GM12872 (cell line): ENCODE measurements at regions not wholly inside any gene's neighbourhood (a gene's known extent, or its start where the extent isn't known, plus 50 kb on each side); places are given as distances from the start of the nearest gene placed in this dataset.

Source experiments
- CTCF ChIP-seq: IDR thresholded peaks from 3 replicates; pipeline ENCODE4 v1.5.1; 2011; ENCODE audit warnings: low read depth, mild to moderate bottlenecking, low read length, moderate library complexity; ENCODE audit not compliant: insufficient read depth

- TF ChIP-seq CTCF: no peak
These were observed 455.4 kb downstream of the EBF1 start for GRCh38 chr5:158644301-158644700.

DNA sequence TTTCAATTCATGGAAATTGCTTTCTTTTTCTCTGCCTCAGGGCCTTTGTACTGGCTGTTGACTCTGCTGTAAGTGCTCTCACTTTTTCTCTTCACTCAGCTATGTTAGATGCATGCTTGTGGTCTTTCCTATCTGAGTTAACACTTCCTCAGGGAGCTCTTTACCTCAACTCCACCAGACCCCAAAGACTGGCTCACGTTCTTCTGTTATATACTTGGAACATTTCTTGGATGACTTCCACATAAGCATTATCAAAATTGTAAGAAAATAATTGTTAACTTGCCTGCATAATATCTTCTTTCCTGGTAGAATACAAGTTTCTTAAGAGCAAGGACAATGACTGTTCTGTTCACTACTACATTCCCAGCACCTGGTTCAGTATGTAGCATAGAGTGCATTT is 455.9 kb downstream of the EBF1 start:
- TF ChIP-seq CTCF: no peak

GRCh38 chr5:158642879-158643278 is 456.8 kb downstream of the EBF1 start:
- no peak for TF ChIP-seq CTCF

DNA sequence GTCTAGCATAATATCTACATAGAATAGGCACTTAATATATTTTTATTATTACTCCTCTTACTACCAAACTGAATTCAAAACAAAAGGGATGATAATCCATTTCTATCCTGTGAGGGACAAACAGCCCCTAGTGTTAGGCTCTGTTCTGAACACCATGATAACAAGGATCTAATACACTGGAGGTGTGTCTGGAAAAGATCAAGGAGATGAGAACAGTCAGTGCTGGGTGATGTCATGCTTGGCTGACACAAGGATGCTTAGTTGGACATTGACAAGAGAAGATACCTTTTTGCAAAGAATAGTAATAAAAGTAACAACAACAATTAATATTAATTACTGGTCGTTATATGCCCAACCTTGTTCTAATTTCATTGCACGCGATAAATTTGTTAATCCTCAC is 458.7 kb downstream of the EBF1 start:
- TF ChIP-seq CTCF: no peak

GRCh38 chr5:158640593-158640980 is 459.1 kb downstream of the EBF1 start:
- TF ChIP-seq CTCF: no peak

DNA sequence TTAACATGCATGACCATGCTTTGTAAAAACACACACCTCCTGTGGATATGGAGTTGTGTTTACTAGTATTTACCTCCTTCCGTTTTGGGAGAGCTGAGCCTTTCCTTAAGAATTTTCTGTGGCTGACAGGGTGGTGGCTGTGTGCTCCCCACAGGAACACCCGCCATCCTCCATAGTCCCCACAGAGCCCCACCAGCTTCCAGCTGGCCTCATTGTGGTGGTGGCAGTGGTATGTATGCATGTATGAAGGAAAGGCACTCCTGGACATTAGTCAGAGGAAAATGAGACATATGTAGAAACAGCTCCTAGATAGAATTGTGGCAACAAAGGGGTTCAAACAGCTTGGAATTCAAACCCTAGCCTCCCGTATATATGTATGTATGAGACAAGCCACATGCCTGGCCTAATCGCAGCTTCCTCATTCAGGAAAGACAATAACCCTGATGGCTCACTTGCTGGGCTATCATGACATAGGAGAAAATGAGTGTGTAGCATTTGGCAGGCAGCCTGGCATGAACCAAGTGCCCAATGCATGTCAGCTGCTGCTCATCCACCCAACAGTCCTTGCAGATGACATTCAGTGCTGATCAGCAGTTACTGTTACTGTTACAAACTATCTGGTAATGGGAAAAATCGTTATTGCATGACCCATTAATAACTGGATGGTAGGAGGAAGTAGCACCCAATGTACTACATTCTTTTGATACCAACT is 459.7 kb downstream of the EBF1 start:
- TF ChIP-seq CTCF: no peak

- no peak for TF ChIP-seq CTCF
These were observed 461.3 kb downstream of the EBF1 start for GRCh38 chr5:158638396-158638795.

GRCh38 chr5:158637039-158637438 is 462.7 kb downstream of the EBF1 start:
- no peak for TF ChIP-seq CTCF
